WTC11 (cell line): ENCODE measurements at regions not wholly inside any gene's neighbourhood (a gene's known extent, or its start where the extent isn't known, plus 50 kb on each side); places are given as distances from the start of the nearest gene placed in this dataset.

Experiments used
- ATAC-seq: fragments of 200-7000 bp; cut with Tn5 transposase; 2 replicates; pipeline ENCODE4 v1.10.0; 2021; ENCODE audit warnings: mild to moderate bottlenecking, moderate library complexity
- CTCF ChIA-PET: fragments of 300-600 bp; sonication (Branson Sonifier 250); formaldehyde crosslinking; loops from one replicate; lab custom pipeline; 2021; ENCODE audit warnings: antibody characterized with exemption; lab: Charles Lee
- POLR2A ChIA-PET: fragments of 350-600 bp; sonication (Branson Sonifier 250); formaldehyde crosslinking; loops from one replicate; lab custom pipeline; 2021; ENCODE audit warnings: antibody characterized with exemption; lab: Charles Lee
- DNase-seq: peaks from one replicate; pipeline ENCODE4 v3.0.0; 2021; ENCODE audit warnings: low spot score
- H3K27ac Mint-ChIP-seq: 2 replicates; pipeline ENCODE4 v1.8.0; 2021; ENCODE audit warnings: mixed read lengths
- H3K27me3 Mint-ChIP-seq: 2 replicates; pipeline ENCODE4 v1.8.0; 2021; ENCODE audit warnings: low read depth, mild to moderate bottlenecking, moderate library complexity, mixed read lengths
- H3K36me3 Mint-ChIP-seq: 2 replicates; pipeline ENCODE4 v1.8.0; 2021; ENCODE audit warnings: mixed read lengths
- H3K4me1 Mint-ChIP-seq: 2 replicates; pipeline ENCODE4 v1.8.0; 2022; ENCODE audit warnings: mixed read lengths
- H3K4me3 Mint-ChIP-seq: 2 replicates; pipeline ENCODE4 v1.8.0; 2021; ENCODE audit warnings: mild to moderate bottlenecking, moderate library complexity, mixed read lengths
- H3K9me3 Mint-ChIP-seq: 2 replicates; pipeline ENCODE4 v1.8.0; 2021; ENCODE audit warnings: mixed read lengths
- ATF2 ChIP-seq: sonication (generic); formaldehyde crosslinking; IDR thresholded peaks from 2 replicates; pipeline ENCODE4 v1.8.1; 2022; ENCODE audit warnings: low read depth, missing genetic modification reagents, borderline replicate concordance
- ATF3 ChIP-seq: sonication (generic); formaldehyde crosslinking; conservative IDR thresholded peaks from 2 replicates; pipeline ENCODE4 v1.8.1; 2022; ENCODE audit warnings: mild to moderate bottlenecking, missing genetic modification reagents
- CREB1 ChIP-seq: sonication (generic); formaldehyde crosslinking; IDR thresholded peaks from 2 replicates; pipeline ENCODE4 v1.8.0; 2023; ENCODE audit warnings: mild to moderate bottlenecking, missing genetic modification reagents
- CTCF ChIP-seq: fragments of 200-600 bp; IDR thresholded peaks from 2 replicates; pipeline ENCODE4 v1.8.0; 2022; ENCODE audit warnings: antibody characterized with exemption
- E2F5 ChIP-seq: sonication (generic); formaldehyde crosslinking; IDR thresholded peaks from 2 replicates; pipeline ENCODE4 v1.8.1; 2022; ENCODE audit warnings: mild to moderate bottlenecking, moderate library complexity, missing genetic modification reagents
- ERG ChIP-seq: fragments of 250-450 bp; sonication (Bioruptor Pico); IDR thresholded peaks from 2 replicates; pipeline ENCODE4 v1.8.0; 2021; ENCODE audit warnings: mild to moderate bottlenecking
- ETV6 ChIP-seq: sonication (generic); formaldehyde crosslinking; IDR thresholded peaks from 2 replicates; pipeline ENCODE4 v1.8.1; 2022; ENCODE audit warnings: mild to moderate bottlenecking, missing genetic modification reagents
- JAZF1 ChIP-seq: fragments of 250-450 bp; sonication (Bioruptor Pico); IDR thresholded peaks from 2 replicates; pipeline ENCODE4 v1.9.0; 2021; ENCODE audit warnings: moderate library complexity, mild to moderate bottlenecking, inconsistent platforms
- KAT7 ChIP-seq: sonication (generic); formaldehyde crosslinking; IDR thresholded peaks from 2 replicates; pipeline ENCODE4 v1.8.1; 2023; ENCODE audit warnings: missing genetic modification reagents, mild to moderate bottlenecking, borderline replicate concordance
- MLX ChIP-seq: sonication (generic); formaldehyde crosslinking; IDR thresholded peaks from 2 replicates; pipeline ENCODE4 v1.8.1; 2023; ENCODE audit warnings: mild to moderate bottlenecking, missing genetic modification reagents, moderate library complexity
- MXD4 ChIP-seq: fragments of 250-450 bp; sonication (Bioruptor Pico); IDR thresholded peaks from 2 replicates; pipeline ENCODE4 v1.8.0; 2021; ENCODE audit warnings: mild to moderate bottlenecking, moderate library complexity, borderline replicate concordance
- MYBL2 ChIP-seq: sonication (generic); formaldehyde crosslinking; IDR thresholded peaks from 2 replicates; pipeline ENCODE4 v1.8.1; 2023; ENCODE audit warnings: mild to moderate bottlenecking, moderate library complexity, missing genetic modification reagents
- NFE2L1 ChIP-seq: sonication (generic); formaldehyde crosslinking; IDR thresholded peaks from 2 replicates; pipeline ENCODE4 v1.8.1; 2023; ENCODE audit warnings: missing genetic modification reagents
- RELA ChIP-seq: sonication (generic); formaldehyde crosslinking; IDR thresholded peaks from 2 replicates; pipeline ENCODE4 v1.8.1; 2022; ENCODE audit warnings: missing genetic modification reagents, mild to moderate bottlenecking, borderline replicate concordance
- SMAD3 ChIP-seq: sonication (generic); formaldehyde crosslinking; IDR thresholded peaks from 2 replicates; pipeline ENCODE4 v1.8.0; 2022; ENCODE audit warnings: missing genetic modification reagents, mild to moderate bottlenecking, borderline replicate concordance
- SMAD4 ChIP-seq: sonication (generic); formaldehyde crosslinking; IDR thresholded peaks from 2 replicates; pipeline ENCODE4 v1.8.0; 2022; ENCODE audit warnings: mild to moderate bottlenecking, missing genetic modification reagents
- SOX15 ChIP-seq: fragments of 250-450 bp; sonication (Bioruptor Pico); IDR thresholded peaks from 2 replicates; pipeline ENCODE4 v1.9.0; 2021; ENCODE audit warnings: mild to moderate bottlenecking
- STAT6 ChIP-seq: sonication (generic); formaldehyde crosslinking; conservative IDR thresholded peaks from 2 replicates; pipeline ENCODE4 v1.8.1; 2023; ENCODE audit warnings: mild to moderate bottlenecking, low read depth, missing genetic modification reagents, moderate library complexity
- TEAD4 ChIP-seq: sonication (generic); formaldehyde crosslinking; IDR thresholded peaks from 2 replicates; pipeline ENCODE4 v1.8.0; 2022; ENCODE audit warnings: mild to moderate bottlenecking, missing genetic modification reagents
- ZMAT4 ChIP-seq: fragments of 250-450 bp; sonication (Bioruptor Pico); IDR thresholded peaks from 2 replicates; pipeline ENCODE4 v1.9.0; 2021; ENCODE audit warnings: mild to moderate bottlenecking
- ZNF317 ChIP-seq: sonication (generic); formaldehyde crosslinking; IDR thresholded peaks from 2 replicates; pipeline ENCODE4 v1.8.1; 2023; ENCODE audit warnings: low read depth, mild to moderate bottlenecking, moderate library complexity, missing genetic modification reagents, borderline replicate concordance
- ZNF396 ChIP-seq: fragments of 250-450 bp; sonication (Bioruptor Pico); IDR thresholded peaks from 2 replicates; pipeline ENCODE4 v1.8.0; 2021; ENCODE audit warnings: mild to moderate bottlenecking, moderate library complexity, borderline replicate concordance

GRCh38 chr13:100899720-100900316, 225.2 kb upstream of the TMTC4 start:
- no peaks in the 10 kb centered on the region for H3K36me3 Mint-ChIP-seq
- H3K27me3 Mint-ChIP-seq = no peaks in the 10 kb centered on the region
- POLR2A ChIA-PET = no interaction called here

GRCh38 chr13:100898431-100898830, 223.8 kb upstream of the TMTC4 start:
- no peak for ATAC-seq
- no peaks in the 10 kb centered on the region for H3K27me3 Mint-ChIP-seq
- CTCF ChIA-PET = no interaction called here
- TF ChIP-seq TEAD4 (CRISPR knock-in tag) (no peak), ZNF396 (CRISPR knock-in tag) (no peak), MXD4 (CRISPR knock-in tag) (no peak), CTCF (no peak), KAT7 (no peak), MYBL2 (CRISPR knock-in tag) (no peak), SOX15 (CRISPR knock-in tag) (no peak), ATF2 (CRISPR knock-in tag) (no peak), E2F5 (CRISPR knock-in tag) (no peak), JAZF1 (CRISPR knock-in tag) (no peak), RELA (CRISPR knock-in tag) (no peak), SMAD4 (CRISPR knock-in tag) (no peak), STAT6 (no peak), ZMAT4 (CRISPR knock-in tag) (no peak), NFE2L1 (CRISPR knock-in tag) (no peak), MLX (CRISPR knock-in tag) (no peak), SMAD3 (CRISPR knock-in tag) (no peak), CREB1 (CRISPR knock-in tag) (no peak)

More at GRCh38 chr13:100899720-100900316, 225.2 kb upstream of the TMTC4 start:
- TF ChIP-seq ATF3 (CRISPR knock-in tag) (no peak), MYBL2 (CRISPR knock-in tag) (no peak), E2F5 (CRISPR knock-in tag) (no peak), SMAD4 (CRISPR knock-in tag) (no peak), ETV6 (CRISPR knock-in tag) (no peak), ERG (CRISPR knock-in tag) (no peak), ZNF317 (no peak)
- ATAC-seq = no peak
- DNase-seq = no peak
- CTCF ChIA-PET = no interaction called here
- H3K4me3 Mint-ChIP-seq = no peak overlapping the region
- H3K27ac Mint-ChIP-seq = no peak overlapping the region
- H3K9me3 Mint-ChIP-seq = peaks cover 4% of the 10 kb centered on the region; the same call in 1 of the 2 replicates
- H3K4me1 Mint-ChIP-seq = peaks cover under 1% of the 10 kb centered on the region

More at GRCh38 chr13:100898431-100898830, 223.8 kb upstream of the TMTC4 start:
- no peaks in the 10 kb centered on the region for H3K4me1 Mint-ChIP-seq
- POLR2A ChIA-PET = no interaction called here
- no peak for DNase-seq
- H3K36me3 Mint-ChIP-seq = no peaks in the 10 kb centered on the region
- H3K27ac Mint-ChIP-seq = no peak overlapping the region
- H3K4me3 Mint-ChIP-seq = no peak overlapping the region
- no peaks in the 10 kb centered on the region for H3K9me3 Mint-ChIP-seq
